GM19035 (cell line): ENCODE measurements at regions not wholly inside any gene's neighbourhood (a gene's known extent, or its start where the extent isn't known, plus 50 kb on each side); places are given as distances from the start of the nearest gene placed in this dataset.

ENCODE experiments used
- ATAC-seq: cut with Tn5 transposase; IDR thresholded peaks from one replicate; pipeline ENCODE4 v1.9.1; 2021; ENCODE audit not compliant: unreplicated experiment

DNA sequence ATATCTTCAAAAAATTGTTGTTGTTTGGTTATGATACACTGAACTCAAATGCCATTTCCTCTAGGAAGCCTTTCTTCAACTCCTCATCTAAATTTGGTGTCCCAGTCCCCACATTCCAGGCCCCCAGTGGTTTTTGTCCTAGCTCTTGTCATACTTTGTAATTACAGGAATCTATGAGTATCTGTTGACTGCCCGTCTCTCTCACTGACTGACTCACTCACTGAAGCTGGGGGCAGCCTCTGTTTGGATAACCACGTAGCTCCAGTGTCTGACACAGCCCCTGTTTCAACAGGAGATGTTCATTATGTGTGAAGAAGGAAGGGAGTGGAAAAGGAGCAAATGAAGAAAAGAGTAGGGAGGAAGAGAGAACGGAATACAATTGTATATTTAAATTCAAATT is 284.1 kb upstream of the TENM3 start:
- ATAC-seq = no peak

DNA sequence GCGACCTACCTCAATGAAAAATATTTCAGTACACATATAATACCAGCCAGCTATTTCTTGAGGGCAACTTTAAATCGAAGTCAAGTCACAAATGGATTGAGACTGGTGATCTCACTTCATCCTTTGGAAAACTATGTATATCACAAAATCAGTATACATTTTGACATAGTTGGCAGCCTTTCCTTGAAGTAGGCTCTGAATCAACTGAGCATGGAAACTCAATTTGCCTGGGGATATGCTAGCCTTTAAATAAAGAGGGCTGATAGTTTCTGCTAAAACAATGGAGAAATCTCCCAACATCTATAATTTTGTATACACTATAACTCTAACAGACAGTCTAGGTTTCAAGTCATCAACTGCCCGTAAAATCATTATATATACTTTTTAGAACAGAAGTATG is 282.8 kb upstream of the TENM3 start:
- no peak for ATAC-seq

DNA sequence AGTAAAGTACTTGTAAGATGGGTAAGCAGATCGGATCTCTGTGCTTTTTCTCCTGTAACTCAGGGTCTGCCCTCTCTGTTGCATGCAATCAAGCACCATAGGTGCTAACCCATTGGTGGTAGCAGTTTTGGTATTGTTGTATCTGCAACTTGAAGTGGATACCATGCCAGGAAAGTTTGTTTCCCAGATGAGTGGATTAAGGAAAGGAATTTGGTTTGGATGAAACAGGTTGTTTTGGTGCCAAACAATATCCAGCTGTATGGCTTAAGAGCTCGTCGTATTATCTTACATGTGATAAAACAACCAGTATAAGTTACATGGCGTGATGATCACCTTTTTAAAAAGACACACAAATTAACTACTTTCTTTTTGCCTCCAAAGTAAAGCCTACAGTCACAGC is 280.9 kb upstream of the TENM3 start:
- no peak for ATAC-seq

DNA sequence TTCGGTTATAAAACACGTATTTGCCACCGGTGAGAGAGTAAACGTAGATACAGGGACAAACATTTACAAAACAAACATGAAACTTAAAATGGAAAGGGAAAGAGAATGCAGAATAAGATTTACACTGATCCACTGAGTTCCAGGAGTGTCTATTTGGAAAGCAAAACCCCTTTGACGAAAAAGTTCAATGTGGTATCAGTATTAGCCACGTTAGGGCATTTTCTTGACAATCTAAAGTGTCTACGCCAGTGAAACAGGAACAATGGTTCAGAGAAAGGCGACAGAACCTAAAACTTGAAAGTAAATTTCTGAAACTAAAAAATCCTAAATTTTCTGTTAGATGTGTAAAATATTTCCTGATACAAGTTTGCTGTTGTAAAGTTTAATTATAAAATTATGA is 278.5 kb upstream of the TENM3 start:
- ATAC-seq = no peak

DNA sequence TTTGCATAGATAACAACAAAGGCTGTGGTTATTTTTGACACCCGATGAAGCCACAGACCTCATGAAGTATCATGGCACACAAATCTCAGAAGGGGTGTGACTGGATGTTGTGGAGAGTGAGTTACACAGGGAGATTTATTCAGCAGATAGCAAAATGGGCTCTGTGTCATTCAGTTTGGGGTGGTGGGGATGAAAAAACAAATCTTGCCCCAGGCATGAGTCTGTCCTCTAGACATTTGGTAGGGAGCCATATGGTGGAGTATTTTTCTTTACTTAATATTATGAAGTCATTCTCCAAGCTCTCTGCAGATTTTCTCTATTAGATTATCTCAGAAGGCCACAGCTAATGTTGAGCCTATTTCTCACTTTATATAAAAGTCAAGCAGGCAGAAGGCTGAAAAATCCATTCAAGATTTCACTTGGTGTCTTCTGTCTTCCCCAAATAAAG is 277.1 kb upstream of the TENM3 start:
- ATAC-seq = no peak

DNA sequence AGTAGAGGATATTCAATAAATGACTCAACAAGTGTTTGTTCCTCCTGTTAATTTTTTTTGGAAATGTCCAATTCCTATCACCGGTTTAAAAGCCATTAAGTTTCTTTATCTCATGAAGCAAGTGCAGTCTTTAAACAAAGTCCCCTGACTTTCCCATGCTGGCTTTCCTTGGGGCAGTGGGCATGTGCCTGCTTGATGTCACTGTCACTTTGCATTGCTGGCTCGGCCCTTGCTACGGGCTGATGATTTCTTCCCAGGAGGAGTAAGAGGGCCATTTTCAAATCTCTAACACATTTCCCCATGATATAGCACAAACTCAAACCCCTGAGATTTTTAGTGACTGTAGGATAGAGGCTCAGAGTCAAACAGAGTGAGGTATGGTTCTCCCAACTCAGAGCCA is 275.8 kb upstream of the TENM3 start:
- no peak for ATAC-seq

DNA sequence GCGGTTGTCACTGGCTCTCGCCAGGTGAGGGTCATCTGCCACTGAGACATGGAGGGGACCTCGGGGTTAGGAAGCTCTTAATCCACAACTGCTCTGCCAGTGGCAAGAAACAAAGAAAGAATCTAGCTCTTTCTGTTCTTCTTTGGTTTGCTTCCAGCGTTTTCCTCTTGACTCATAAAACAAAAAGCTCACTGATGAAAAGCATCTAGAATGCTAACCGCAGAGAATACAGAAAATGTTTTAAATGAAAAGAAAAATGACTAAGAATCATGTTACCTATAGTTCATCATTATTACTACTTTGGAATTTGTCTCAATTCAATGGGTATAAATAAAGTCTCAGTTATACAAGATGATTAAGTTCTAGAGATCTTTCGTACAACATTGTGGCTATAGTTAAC is 274.8 kb upstream of the TENM3 start:
- no peak for ATAC-seq

DNA sequence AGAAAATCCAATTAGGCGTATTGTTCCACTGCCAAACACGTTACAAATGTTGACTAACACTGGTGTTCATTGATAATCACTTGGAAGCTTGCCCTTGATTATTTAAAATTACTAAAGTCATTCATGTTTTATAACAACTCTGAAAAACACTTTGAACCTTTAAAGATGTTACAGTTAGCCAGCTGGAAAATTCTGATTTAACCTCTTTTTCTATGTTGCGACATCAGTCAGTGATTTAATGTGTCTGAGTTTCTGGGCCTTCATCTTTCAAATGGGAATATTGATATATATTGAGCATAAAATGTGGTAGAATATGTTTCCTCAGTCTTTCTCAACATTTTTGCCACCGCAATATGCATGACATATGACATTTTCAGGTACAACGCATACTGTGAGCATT is 274.1 kb upstream of the TENM3 start:
- ATAC-seq = no peak

DNA sequence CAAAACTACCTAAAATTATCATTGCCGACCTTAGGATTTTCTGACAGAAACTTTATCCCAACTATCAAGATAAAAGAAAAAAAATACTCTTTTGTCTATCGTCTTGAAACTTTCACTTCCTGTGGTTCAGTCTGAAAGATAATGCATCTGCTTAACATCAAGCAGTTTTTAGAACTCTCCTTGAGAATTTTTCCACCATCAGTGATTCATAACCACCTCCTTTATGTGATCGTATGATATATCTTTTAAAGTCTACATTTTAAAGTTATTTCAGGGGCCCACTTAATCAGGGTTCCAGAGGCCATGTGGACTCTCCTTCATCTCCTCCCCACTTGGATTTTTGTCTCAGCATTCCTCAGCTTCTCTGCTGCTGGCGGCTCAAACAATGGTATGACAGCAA is 272.8 kb upstream of the TENM3 start:
- no peak for ATAC-seq

DNA sequence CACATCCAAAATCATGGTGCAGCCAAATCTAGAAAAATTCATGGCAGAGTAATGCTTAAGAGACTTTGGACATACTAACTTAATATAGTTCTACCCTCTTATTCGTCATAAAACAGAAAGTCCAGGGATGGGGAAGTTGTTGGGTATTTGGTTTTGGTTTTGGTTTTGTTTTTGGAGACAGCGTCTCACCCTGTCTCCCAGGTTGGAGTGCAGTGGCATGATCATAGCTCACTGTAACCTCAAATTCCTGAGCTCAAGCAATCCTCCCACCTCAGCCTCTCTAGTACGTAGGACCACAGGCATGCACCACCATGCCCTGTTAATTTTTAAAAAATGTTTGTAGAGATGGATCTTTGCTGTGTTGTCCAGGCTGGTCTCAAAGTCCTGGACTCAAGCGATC is 271.8 kb upstream of the TENM3 start:
- ATAC-seq = no peak

DNA sequence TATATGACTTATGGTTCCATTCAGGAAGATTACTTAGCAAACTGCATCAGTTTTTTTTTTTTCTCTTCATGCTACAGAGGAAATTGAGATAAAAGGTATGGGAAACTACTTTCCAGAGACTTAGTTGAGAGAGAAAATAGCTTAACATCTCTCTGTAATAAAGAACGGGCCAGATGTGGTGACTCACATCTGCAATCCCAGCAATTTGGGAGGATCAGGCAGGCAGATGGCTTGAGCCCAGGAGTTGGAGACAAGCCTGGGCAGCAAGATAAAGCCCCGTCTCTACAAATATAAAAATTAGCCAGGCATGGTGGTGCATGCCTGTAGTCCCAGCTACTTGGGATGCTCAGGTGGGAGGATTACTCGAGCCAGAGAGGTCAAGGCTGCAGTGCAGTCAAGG is 271.2 kb upstream of the TENM3 start:
- ATAC-seq = no peak

DNA sequence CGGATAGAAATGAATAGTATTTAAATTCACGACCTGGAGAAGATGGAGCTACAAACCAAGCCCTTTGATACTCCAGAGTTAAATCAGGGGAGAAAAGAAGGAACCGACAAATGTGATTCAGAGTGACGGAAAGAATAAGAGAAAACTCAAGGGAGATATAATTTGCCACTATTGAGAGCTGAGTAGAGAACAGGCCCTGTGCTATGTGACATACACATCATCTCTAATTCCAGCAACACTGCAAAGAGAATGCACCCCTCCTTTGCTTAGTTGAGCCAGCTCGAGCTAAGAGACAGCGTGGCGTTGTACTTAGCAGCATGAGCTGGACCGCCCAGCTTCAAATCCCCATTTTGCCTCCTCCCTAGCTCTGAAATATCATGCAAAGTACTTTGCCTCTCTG is 266.4 kb upstream of the TENM3 start:
- ATAC-seq = no peak

DNA sequence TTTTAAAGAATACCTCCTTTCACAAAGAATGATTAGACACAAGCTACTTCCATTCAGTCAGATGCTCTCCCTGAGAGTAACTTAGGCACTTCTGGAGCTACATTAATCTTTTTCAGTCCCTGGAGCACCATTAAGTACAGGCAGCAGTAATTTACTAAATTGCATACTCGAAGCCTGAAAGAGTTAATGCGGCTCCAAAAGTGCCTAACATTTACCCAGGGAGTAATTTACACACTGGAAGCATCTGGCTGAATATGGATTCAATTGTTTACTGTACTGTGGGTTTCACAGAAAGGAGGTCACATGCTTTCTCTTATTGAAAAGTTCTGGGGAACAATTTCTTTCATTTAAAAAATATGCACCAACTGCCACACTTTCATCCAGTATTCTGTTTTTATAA is 260.8 kb upstream of the TENM3 start:
- no peak for ATAC-seq

DNA sequence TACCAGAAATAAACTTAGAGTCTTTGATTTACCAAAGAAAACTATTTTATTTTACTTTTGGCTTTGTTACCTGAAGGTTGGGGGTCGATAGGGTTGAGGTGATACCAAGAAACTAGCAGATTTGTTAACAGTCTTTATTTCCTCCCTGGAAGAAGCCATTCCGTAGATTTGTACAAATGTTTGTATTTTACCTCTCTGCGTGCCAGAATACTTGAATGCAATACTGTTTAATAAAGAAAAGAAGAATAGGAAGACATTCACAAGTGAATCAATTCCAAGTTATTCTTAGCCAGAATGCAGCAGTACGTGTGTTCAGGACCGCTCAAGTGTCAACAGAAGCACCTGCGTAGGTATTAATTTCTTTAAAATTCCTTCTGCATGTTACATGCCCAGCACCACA is 260.3 kb upstream of the TENM3 start:
- no peak for ATAC-seq

DNA sequence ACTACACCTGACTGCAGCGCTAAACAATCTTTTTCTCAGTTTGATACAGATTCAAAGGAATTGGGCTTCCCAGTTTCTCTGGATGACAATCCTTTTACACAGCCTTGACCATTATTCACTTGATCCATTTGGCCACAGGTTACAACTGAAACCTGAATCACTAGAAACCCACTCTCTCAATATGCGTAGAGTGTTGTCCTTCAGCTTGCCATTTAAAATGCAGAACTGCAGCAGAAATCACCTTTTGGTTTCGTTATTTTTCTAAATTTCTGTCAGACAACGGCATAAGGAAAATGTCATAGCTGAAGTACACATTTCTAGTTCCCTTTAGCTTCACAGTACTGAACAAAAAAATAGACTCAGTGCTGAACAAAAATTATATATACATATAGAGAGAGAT is 255.8 kb upstream of the TENM3 start:
- no peak for ATAC-seq

DNA sequence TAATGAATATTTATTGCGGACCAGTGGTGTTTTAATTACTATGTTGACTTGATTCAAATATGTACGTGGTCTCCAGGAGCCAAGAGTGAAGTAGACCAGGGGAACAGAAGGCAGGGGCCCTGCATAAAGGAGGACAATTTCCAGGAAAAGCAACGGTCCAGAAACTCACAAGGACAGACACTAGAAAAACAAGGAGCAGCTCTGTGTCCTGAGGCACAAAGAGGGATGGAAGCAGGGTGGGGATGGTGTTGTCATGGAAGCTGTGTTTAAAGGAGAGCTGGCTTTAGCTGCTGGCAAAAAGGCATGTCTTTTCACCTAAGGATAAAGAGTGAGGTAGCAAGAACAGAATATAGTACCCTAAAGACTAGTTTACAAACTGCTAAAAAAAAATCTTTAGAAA is 254.1 kb upstream of the TENM3 start:
- ATAC-seq = no peak

DNA sequence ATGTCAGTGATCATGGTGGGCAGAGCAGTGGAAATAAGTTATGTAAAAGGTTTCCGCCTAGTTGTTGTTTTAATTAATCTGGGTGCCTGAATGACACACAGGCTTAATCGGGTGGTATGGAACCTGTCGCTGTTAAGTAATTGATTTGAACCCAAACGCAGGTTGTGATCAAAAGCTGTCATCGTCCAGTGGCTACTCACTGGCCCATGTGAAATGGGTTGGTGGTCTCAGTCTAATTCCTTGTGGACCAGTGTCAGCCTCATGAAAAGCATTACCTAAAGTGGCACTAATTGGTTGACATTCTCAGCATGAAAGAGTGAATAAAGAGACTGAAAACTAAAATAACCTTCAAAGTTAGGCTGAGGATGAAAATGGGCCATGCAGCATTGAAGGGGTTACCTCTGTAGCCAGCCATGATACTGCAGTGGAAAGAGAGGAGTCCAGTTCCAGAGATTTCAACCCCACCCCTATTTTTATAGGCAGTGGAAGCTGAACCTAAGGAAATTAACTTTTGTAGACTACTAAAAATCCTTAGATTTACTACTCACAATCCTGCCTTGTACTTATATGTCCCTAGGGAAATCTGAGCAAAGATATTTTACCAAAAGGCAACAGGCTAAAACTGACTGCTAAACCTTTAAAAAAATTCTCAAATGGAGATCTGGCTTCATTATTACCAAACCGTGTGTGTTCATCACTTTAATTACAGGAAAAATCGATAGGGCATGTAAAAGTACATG is 251.7 kb upstream of the TENM3 start:
- no peak for ATAC-seq

DNA sequence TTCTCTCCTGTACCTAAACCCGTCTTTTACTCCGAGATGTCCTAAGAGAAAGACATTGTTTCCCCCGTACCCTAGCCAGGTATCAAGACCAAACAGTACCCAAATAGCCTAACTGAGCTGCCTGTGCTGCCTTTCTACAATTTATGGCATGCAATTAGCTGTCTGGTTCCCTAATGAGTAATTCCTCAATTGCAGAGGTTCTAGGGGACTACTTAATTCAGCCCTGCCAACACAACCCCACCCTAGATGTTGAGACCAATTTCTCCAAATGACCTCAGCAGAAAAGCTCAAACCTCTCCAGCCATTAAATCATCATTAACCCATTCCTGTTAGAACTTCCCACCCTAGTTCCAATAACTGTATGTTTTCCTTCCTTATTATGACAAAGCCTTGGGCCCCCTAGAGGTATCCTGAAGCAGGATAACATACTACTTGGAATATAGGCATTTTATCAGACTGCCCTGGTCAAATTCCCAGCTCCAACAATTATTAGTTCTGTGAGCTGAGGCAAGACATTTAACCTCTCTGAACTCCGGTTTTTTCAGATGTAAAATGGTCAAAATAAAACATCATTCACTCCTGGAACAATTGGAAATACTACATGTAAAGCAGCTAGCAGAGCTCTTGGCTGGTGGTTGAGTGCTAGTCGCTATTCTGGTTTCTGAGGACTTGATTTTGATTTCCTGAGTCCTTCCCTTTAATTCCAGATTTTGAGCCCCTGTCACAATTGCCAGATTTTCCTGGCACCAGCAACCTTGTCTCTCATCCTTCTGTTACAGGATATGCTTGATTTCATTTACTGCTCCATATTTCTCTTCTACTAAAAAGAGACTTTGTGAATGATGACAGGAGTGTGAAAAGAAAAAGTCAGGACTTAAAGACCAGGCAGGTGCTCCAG is 244.6 kb upstream of the TENM3 start:
- no peak for ATAC-seq

DNA sequence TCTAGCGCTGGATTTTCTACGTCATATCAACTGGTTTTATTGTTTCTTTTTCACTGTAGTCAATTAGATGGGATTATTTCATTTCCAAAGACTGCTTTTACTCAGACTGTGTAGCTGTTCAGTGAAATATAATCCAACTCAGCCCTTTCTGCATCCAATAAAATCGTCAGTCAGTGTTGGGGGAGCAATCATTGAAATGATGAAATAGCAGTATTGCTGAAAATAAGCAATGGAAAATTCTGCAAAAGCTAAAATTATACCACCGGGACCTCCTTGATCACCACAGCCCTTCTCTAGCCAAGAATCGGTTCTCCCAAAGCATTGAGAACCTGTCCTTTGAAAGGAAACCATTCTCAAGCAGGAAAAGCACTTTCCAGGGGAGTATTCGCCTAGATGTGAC is 243.1 kb upstream of the TENM3 start:
- no peak for ATAC-seq

DNA sequence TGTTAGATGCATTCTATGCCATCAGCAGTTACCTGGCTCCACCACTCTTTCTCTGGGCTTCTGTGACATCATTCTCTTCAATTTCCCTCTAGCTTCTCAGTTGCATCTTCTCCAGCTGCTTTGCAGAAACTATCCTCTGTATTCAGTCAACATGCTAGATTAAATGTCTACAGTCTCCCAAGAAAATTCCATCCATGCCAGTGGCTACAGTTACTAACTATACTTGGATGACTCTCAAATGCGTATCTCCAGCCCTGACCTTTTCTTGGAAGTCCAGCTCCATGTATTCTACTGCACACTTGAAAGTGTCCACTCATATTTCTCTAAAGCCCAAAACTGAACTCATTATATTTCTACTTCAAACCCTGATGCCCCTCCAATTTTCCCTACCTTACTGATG is 232.3 kb upstream of the TENM3 start:
- ATAC-seq = no peak

DNA sequence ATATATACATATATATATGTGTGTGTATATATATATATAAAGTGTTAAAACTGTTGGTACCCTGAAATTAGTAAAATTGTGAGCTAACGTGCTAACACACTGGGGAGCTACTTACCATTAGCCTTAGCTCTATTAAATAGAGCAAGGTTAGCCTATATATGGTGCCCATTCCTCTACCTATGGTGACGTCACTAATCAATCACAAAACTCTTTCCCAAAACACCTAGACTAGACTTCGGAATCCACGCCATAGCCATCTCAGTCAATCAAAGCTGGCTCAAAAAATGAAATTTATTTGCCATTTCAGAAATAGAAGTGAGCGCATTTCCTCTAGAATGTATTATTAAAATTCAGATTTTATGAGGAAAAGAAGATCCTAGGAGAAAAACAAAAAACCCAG is 229.0 kb upstream of the TENM3 start:
- ATAC-seq = no peak

DNA sequence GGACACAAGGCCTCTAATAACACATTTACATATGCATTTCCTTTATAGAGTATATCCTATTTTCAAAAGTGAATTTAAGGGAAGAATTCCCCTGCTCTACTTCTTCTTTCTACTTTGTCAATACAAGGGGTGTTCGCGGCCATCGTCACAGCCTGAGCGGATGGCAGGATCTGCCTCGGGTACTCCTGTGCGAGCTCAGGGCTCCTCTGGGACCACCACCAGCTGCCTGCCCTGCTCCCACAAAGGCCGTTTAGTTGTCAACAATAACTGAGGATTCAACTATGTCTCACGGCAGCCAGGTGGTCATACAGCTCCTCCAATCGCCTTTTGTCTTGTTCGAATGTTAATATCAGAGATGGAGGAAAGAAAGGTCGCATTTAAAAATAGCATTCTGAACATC is 228.2 kb upstream of the TENM3 start:
- no peak for ATAC-seq

DNA sequence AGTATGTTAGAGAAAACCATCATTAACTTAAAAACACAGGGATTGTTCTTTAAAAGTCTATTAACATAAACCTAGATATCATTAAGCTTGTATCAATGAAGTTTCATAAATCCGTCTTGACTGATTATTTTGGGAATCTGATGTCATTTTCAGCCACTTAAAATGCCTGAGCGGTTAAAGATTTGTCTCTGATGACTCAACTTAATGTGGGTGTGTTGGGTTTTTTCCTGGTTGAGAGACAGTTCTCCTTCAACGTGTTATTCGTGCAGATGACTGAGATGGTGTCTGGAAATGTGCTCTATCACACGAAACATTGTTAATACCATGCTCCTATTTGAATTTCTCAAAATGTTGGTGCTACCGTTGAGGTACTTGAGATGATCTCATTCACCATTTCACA is 227.3 kb upstream of the TENM3 start:
- no peak for ATAC-seq
